WI38 (cell line): ENCODE measurements at regions not wholly inside any gene's neighbourhood (a gene's known extent, or its start where the extent isn't known, plus 50 kb on each side); places are given as distances from the start of the nearest gene placed in this dataset.

Experiments
- H3K4me3 ChIP-seq: 2 replicates; pipeline ENCODE4 v1.5.1; 2011; ENCODE audit warnings: low read depth, mild to moderate bottlenecking, control low read depth, low read length
- TF ChIP-seq, protein P1 (sequence below): IDR thresholded peaks from 2 replicates; pipeline ENCODE4 v1.5.1; 2012; ENCODE audit warnings: low read depth, mild to moderate bottlenecking, control low read depth, low read length

DNA sequence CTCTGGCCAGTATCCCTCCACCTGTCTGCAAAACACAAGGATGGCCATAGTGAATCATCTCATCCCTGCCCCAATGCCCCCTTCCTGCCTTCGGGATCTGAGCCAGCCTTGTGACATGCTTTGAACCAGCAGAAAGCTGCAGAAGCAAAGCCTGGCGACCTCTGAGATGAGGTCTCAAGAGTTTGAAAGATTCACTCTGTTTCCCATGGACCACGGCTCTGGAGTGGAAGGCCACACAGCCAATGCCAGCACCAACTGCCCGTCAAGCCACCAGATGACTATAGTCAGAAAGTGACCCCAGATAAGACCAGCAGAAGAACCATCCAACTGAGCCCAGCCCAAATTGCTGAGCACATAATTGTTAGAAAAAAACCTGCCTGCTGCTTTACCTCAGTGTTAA lies 193.9 kb upstream of the PPP2R2D start:
- no peak overlapping the region for H3K4me3 ChIP-seq
- TF ChIP-seq, protein P1, sequence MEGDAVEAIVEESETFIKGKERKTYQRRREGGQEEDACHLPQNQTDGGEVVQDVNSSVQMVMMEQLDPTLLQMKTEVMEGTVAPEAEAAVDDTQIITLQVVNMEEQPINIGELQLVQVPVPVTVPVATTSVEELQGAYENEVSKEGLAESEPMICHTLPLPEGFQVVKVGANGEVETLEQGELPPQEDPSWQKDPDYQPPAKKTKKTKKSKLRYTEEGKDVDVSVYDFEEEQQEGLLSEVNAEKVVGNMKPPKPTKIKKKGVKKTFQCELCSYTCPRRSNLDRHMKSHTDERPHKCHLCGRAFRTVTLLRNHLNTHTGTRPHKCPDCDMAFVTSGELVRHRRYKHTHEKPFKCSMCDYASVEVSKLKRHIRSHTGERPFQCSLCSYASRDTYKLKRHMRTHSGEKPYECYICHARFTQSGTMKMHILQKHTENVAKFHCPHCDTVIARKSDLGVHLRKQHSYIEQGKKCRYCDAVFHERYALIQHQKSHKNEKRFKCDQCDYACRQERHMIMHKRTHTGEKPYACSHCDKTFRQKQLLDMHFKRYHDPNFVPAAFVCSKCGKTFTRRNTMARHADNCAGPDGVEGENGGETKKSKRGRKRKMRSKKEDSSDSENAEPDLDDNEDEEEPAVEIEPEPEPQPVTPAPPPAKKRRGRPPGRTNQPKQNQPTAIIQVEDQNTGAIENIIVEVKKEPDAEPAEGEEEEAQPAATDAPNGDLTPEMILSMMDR: no peak

DNA sequence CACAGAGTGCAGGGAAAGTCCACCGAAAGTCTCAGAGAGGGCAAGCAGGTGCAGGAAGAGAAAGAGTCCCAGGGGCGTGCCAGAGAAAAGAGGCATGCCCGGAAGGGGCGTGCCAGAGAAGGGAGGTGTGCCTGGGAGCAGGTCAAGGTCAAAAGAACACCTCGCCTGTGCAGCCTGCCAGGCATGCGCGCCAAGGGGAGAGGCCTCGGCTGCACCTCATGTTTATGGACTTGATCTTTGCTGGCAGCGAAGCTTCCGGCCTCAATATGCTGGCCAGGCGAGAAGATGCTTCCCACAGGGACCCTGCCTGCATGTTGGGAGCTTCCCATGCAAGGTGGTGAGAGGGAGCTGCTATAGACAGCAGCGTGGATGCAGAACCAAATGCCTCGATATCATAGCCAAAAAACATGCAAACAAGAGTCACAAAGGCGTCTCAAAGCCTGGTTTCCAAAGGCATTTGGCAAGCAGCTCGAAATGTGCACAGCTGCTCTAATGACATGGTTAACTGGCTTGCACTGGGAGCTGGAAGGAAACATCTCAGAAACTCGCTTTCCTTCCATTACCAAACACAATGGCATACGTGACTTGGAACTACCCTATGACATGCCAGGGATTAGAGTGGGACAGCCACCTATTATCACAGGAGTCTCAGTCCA lies 192.5 kb upstream of the PPP2R2D start:
- H3K4me3 ChIP-seq: no peak overlapping the region
- TF ChIP-seq, protein P1: no peak

DNA sequence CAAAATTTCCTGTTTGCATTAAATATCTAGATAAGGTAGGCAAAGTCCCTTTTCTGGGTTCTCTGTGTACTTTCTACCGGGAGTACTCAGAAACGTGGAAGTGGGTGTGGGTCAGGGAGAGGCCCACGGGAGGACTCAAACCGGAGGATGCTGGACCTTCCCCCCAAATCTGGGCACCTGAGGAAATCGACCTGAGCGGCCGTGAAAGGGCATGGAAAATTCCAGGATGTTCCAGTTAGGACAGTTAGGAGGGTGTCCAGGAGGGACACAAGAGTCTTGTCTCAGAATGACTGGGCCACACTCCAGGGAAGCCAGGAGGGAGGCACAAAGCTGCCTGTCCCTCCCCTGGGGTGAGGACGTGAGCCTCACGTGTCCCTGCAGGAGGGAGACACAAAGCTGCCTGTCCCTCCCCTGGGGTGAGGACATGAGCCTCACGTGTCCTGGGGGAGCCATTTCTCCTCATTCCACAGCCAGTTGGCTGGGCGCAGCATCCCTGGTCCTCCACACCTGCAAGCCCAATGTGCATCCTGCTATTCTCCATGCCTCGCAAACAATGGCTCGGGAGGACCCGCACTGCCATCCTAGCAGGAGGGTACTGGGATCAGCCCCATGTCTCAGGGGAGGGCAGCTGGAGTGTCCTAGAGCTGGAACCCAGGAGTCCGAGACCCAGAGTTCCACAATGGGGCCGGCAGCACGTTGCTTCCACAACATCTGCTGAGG lies 190.5 kb upstream of the PPP2R2D start:
- H3K4me3 ChIP-seq: no peak overlapping the region
- TF ChIP-seq, protein P1: no peak

DNA sequence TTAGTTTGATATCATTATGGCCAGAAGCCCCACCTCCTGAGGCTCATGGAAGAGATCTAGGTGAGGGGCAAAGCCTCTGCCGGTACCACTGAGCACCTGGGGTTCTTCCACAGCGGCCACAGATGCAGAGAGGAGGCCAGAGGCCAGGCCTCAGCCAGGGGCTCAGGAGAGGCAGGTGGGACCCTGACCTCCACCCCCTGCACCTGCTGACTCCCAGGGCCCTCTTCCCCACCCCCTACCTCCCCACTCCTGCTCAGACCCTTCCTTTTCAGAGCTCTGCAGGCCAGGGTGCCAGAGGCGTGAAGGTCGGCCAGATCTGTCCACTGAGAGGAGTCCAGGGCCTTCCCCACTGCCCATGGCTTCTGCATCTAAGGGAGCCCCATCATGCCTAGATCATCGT lies 178.7 kb upstream of the PPP2R2D start:
- no peak overlapping the region for H3K4me3 ChIP-seq
- TF ChIP-seq, protein P1: no peak

DNA sequence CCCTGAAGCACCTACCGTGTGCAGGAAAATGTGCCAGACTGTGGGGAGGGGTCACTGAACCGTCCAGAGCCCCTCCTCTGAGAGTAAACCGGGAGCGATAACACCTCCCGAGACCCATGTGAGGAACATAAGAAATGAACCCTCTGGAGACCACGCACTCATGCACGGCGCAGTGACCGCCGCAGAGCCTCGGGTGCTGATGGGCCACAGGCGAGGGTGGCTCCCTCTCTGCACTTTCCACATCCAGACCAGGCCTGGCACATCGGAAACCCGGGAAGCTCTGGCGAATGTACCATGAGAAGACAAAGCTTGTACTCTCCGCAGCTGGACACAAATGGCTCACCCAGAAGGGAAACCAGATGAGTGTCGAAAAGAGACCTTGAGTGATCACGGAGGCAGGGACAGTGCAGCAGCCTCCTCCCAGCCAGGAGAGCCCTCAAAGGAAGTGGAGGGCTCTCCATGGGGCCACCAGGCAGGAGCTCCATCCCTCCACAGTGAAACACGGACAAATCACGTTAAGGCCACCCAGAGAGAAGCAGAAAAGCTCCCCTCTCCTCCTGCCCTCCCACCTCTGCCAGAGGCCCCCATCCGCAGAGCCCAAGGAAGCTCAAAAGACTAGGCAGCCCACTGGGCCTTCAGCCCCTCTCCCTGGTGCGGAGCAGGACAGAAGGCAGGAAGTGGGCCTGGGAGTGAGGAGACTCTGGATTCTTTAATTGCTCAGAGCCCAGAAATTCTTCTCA lies 178.1 kb upstream of the PPP2R2D start:
- H3K4me3 ChIP-seq: no peak overlapping the region
- TF ChIP-seq, protein P1: no peak

DNA sequence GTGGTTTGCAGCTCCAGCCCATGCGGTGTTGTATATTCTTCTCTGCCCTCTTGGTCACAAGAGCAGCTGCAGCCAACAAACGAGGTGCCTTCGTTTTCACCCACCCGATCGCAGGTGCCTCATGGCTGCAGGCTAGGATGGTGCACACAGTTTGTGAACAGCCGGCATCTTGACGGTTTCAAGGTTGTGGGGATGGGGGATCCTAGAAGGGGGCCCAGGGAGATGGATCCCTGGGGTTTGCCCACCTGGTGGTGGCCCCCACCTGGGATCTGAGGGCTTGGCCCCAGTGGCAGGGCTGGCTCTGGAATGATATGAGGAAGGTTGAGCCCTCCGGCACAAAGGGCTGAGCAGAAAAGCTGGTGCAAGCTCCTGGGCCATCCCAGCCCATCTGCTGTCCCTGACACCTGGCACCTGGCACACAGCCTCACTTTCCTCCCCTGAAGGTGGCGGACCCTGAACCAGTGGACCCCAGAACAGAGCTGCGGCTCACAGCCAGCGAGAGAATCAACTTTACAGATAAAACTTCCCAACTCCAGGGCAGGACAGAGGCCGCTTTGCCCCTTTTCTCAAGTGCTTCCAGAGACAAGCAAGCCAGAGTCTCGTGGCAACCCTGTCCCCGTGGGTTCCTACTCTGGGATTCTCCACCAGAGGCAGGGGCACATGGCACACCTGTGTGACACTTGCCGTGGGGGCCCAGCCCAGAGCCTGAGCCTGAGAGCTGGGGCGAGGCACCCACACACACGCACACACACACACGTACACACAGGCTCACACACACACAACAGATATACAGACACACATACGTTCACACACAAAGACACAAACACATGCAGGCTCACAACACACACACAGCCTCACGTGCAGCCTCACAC lies 177.3 kb upstream of the PPP2R2D start:
- TF ChIP-seq, protein P1: no peak
- no peak overlapping the region for H3K4me3 ChIP-seq
